Prostate gland (tissue), 2 donors: ENCODE measurements at regions not wholly inside any gene's neighbourhood (a gene's known extent, or its start where the extent isn't known, plus 50 kb on each side); places are given as distances from the start of the nearest gene placed in this dataset.

ENCODE experiments used
- DNase-seq: peaks from one replicate; pipeline ENCODE4 v3.0.0-alpha.2; 2019; ENCODE audit warnings: low spot score
- H3K27ac ChIP-seq, 2 donors: fragments of 200-600 bp; sonication (generic); 2 replicates each; pipeline ENCODE4 v1.5.1; 2017 to 2019
- H3K27me3 ChIP-seq: fragments of 200-600 bp; sonication (generic); replicated peaks from 2 replicates; pipeline ENCODE4 v1.5.1; 2019; ENCODE audit not compliant: insufficient read depth
- H3K36me3 ChIP-seq, 2 donors: fragments of 200-600 bp; sonication (generic); 1 replicate in 1 of 2; 2 replicates in 1 of 2; pipeline versions ENCODE4 v1.5.1 to v1.8.1; 2017 to 2019
- H3K4me1 ChIP-seq: fragments of 200-600 bp; sonication (generic); replicated peaks from 2 replicates; pipeline ENCODE4 v1.5.1; 2019
- H3K4me3 ChIP-seq, 2 donors: fragments of 200-600 bp; sonication (generic); 2 replicates each; pipeline ENCODE4 v1.5.1; 2017 to 2019
- H3K9me3 ChIP-seq: fragments of 200-600 bp; sonication (generic); 2 replicates; pipeline ENCODE4 v1.5.1; 2017
- CTCF ChIP-seq, 4 experiments: fragments of 200-600 bp in 2 of 4; fragments of 450-650 bp in 2 of 4; sonication (generic) in 2 of 4; IDR thresholded peaks; 1 replicate in 3 of 4; 2 replicates in 1 of 4; pipeline ENCODE4 v1.5.1; 2016 to 2019; ENCODE audit warnings: antibody characterized with exemption in 4 of 4, mild to moderate bottlenecking in 2 of 4, moderate library complexity in 2 of 4
- POLR2A ChIP-seq: fragments of 450-650 bp; IDR thresholded peaks from one replicate; pipeline ENCODE4 v1.6.1; 2016; ENCODE audit warnings: antibody characterized with exemption, mild to moderate bottlenecking
- POLR2AphosphoS5 ChIP-seq: sonication (generic); formaldehyde crosslinking; IDR thresholded peaks from one replicate; pipeline ENCODE4 v1.6.1; 2017; ENCODE audit warnings: antibody characterized with exemption
- WGBS: methylation state at CpG from one replicate; pipeline ENCODE4 v1.1.5; 2018; 5-methylcytosine and 5-hydroxymethylcytosine counted together
- intact Hi-C: fragments of 100-400 bp; cut with DNase I; formaldehyde crosslinking; loops from one replicate; pipeline ENCODE4 v1.14.2; 2022

GRCh38 chr20:60310560-60311349, 352.5 kb downstream of the CDH26 start:
- no peak for DNase-seq
- intact Hi-C loops: no loop called here
- WGBS: 77% methylated on average over 13 of the region's 13 CpGs

GRCh38 chr20:60313191-60313590, 355.0 kb downstream of the CDH26 start:
- intact Hi-C loops: no loop called here
- no peaks in the 10 kb centered on the region for H3K27me3 ChIP-seq
- H3K36me3 ChIP-seq: no peaks in the 10 kb centered on the region
- TF ChIP-seq POLR2A: no peak
- TF ChIP-seq POLR2AphosphoS5: no peak
- TF ChIP-seq CTCF (IDR thresholded peaks at IDR 0.05): no peak
- no peaks in the 10 kb centered on the region for H3K4me1 ChIP-seq
- H3K4me3 ChIP-seq: no peak overlapping the region
- no peaks in the 10 kb centered on the region for H3K9me3 ChIP-seq
- 93% methylated on average over 9 of the region's 9 CpGs for WGBS
- H3K27ac ChIP-seq: no peak overlapping the region
- DNase-seq: no peak

More at GRCh38 chr20:60310560-60311349, 352.5 kb downstream of the CDH26 start:
- no peak for TF ChIP-seq POLR2AphosphoS5
- TF ChIP-seq POLR2A: no peak
- no peak for TF ChIP-seq CTCF (IDR thresholded peaks at IDR 0.05)
- Histone ChIP-seq H3K27me3 (no peaks in the 10 kb centered on the region), H3K36me3 (no peaks in the 10 kb centered on the region), H3K9me3 (no peaks in the 10 kb centered on the region), H3K4me3 (no peak overlapping the region), H3K27ac (no peak overlapping the region), H3K4me1 (no peaks in the 10 kb centered on the region)

GRCh38 chr20:60313614-60314013, 355.4 kb downstream of the CDH26 start:
- no peaks in the 10 kb centered on the region for H3K27me3 ChIP-seq
- H3K4me3 ChIP-seq: no peak overlapping the region
- intact Hi-C loops: no loop called here
- no peak overlapping the region for H3K27ac ChIP-seq
- DNase-seq: no peak
- TF ChIP-seq CTCF (IDR thresholded peaks at IDR 0.05) (no peak), POLR2AphosphoS5 (no peak), POLR2A (no peak)
- H3K4me1 ChIP-seq: no peaks in the 10 kb centered on the region
- 38% methylated on average over 5 of the region's 5 CpGs for WGBS
- no peaks in the 10 kb centered on the region for H3K36me3 ChIP-seq
- H3K9me3 ChIP-seq: no peaks in the 10 kb centered on the region

GRCh38 chr20:60314727-60315126, 356.5 kb downstream of the CDH26 start:
- intact Hi-C loops: no loop called here

More at GRCh38 chr20:60314727-60315126, 356.5 kb downstream of the CDH26 start:
- no peaks in the 10 kb centered on the region for H3K27me3 ChIP-seq
- H3K36me3 ChIP-seq: no peaks in the 10 kb centered on the region
- 94% methylated on average over 3 of the region's 3 CpGs for WGBS
- no peak overlapping the region for H3K4me3 ChIP-seq
- TF ChIP-seq CTCF (IDR thresholded peaks at IDR 0.05): no peak
- TF ChIP-seq POLR2AphosphoS5: no peak
- TF ChIP-seq POLR2A: no peak
- no peaks in the 10 kb centered on the region for H3K4me1 ChIP-seq
- no peak for DNase-seq
- H3K27ac ChIP-seq: no peak overlapping the region
- no peaks in the 10 kb centered on the region for H3K9me3 ChIP-seq
